HL-60 (cell line): ENCODE measurements at regions not wholly inside any gene's neighbourhood (a gene's known extent, or its start where the extent isn't known, plus 50 kb on each side); places are given as distances from the start of the nearest gene placed in this dataset.

ENCODE experiments used
- GABPA ChIP-seq: IDR thresholded peaks from 2 replicates; pipeline ENCODE4 v1.6.1; 2012; ENCODE audit warnings: low read depth
- POLR2AphosphoS5 ChIP-seq: IDR thresholded peaks from 2 replicates; pipeline ENCODE4 v1.6.1; 2012; ENCODE audit warnings: low read depth
- TF ChIP-seq, protein P1 (sequence below): IDR thresholded peaks from one replicate; pipeline ENCODE4 v1.5.1; 2011; ENCODE audit warnings: low read length, control low read depth, inconsistent platforms; ENCODE audit not compliant: insufficient read depth

DNA sequence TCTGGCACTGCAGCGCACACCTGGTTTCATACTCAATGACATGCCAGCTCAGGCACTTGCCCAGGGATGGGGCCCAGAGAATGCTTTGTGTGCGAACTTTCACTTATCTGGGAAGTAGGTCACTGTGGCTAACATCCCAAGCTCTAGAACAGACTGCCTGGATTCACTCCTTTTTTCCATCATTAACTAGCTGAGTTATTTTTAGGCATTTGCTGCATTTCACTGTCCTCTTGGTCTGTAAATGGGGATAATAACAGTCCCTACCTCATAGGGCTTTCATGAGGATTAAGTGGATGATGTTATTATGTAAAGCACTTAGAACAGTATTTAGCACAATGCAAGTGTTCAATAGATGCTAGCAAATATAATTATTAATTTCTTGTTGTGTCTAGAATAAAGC, 98.7 kb upstream of the DOCK1 start:
- TF ChIP-seq POLR2AphosphoS5 (no peak), GABPA (no peak)
- TF ChIP-seq, protein P1, sequence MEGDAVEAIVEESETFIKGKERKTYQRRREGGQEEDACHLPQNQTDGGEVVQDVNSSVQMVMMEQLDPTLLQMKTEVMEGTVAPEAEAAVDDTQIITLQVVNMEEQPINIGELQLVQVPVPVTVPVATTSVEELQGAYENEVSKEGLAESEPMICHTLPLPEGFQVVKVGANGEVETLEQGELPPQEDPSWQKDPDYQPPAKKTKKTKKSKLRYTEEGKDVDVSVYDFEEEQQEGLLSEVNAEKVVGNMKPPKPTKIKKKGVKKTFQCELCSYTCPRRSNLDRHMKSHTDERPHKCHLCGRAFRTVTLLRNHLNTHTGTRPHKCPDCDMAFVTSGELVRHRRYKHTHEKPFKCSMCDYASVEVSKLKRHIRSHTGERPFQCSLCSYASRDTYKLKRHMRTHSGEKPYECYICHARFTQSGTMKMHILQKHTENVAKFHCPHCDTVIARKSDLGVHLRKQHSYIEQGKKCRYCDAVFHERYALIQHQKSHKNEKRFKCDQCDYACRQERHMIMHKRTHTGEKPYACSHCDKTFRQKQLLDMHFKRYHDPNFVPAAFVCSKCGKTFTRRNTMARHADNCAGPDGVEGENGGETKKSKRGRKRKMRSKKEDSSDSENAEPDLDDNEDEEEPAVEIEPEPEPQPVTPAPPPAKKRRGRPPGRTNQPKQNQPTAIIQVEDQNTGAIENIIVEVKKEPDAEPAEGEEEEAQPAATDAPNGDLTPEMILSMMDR: no peak
